OCI-LY7 (cell line): ENCODE measurements at regions not wholly inside any gene's neighbourhood (a gene's known extent, or its start where the extent isn't known, plus 50 kb on each side); places are given as distances from the start of the nearest gene placed in this dataset.

ENCODE experiments used
- CTCF ChIP-seq: fragments of 200-600 bp; sonication (generic); conservative IDR thresholded peaks from 2 replicates; pipeline ENCODE4 v1.5.1; 2014; ENCODE audit warnings: mild to moderate bottlenecking, antibody characterized with exemption, low read length, moderate library complexity, mixed read lengths
- EZH2phosphoT487 ChIP-seq: fragments of 200-600 bp; sonication (generic); IDR thresholded peaks from 2 replicates; pipeline ENCODE4 v1.6.1; 2018; ENCODE audit warnings: low read depth, borderline replicate concordance, mild to moderate bottlenecking, mixed run types, antibody characterized with exemption, low read length, moderate library complexity, mixed read lengths

GRCh38 chr3:106913111-106913698, 464.0 kb upstream of the CCDC54 start:
- TF ChIP-seq CTCF (no peak), EZH2phosphoT487 (no peak)
